DMS 273 treated with DMSO at 0.1 percent for 48 hours (cell line): ENCODE measurements at regions not wholly inside any gene's neighbourhood (a gene's known extent, or its start where the extent isn't known, plus 50 kb on each side); places are given as distances from the start of the nearest gene placed in this dataset.
"Not testable (repeated sequence)": the region's sequence is repeated elsewhere in the genome, so short reads cannot be mapped to it uniquely, and the experiment has no call there.

Experiments used
- DNase-seq: peaks from one replicate; lab custom pipeline; 2025; lab: John Stamatoyannopoulos, UW

DNA sequence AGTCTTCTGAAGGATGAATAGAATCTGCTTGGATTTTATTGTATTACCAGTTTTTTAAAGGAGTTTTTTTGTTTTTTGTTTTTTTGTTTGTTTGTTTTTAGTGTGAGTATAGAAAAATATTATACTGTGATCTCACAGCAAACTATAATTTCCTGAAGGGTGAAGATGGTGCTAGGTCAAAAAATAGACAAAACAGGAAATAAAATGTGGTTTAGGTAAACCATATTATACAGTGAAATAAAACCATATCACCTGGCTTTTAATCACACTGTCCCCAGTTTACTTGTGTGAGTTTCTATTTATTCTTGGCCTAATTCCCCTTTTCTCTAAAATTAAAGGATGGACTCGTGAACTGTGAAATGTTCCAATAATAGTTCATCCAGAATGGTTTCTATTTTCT is 841.3 kb upstream of the CTNND2 start:
- DNase-seq = no peak

DNA sequence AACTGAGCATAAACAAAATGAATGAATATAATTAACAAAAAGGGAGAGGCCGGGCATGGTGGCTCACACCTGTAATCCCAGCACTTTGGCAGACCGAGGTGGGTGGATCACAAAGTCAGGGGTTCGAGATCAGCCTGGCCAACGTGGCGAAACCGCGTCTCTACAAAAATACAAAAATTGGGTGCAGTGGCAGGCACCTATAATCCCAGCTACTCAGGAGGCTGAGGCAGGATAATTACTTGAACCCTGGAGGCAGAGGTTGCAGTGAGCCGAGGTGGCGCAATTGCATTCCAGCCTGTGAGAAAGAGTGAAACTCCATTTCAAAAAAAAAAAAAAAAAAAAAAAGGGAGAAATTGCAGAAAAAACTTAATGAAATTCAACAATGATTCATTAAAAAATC is 839.3 kb upstream of the CTNND2 start:
- DNase-seq = no peak

DNA sequence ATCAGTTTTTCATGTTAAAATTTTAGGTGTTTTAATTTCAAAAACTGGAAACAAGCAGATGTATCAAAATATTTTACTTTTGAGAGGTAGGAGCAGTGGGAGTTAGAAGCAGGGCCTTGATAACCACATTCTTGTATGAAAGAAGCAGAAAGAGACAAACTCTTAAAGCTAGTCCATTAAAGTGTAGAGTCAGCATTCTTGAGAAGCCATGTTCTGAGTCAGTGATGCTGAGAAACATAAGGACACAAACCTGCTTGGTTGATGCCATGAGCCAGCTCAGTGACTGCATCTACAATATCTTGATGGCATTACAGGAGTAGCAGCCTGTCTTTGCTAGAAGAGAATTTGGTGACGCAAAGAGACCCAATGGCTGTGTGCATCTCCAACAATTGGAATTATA is 826.1 kb upstream of the CTNND2 start:
- DNase-seq = no peak

DNA sequence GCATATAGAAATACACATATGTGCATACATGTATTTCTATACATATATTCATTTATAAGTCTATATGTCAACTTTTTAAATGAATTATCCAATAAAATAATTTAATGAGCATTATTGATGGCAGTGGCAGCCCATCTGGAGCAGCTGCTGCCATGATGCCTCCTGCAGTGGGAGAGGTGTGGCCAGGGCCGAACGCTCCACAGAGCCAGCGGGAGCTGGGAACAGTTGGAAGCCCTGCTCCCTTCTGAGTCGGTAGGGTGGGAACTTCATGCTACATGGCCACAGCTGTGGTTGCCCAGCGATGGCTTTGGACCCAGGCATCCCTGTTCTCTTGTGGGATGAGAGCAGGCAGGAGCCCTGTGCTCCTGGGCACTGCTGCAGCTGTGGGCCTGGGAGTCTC is 812.4 kb upstream of the CTNND2 start:
- DNase-seq = no peak

DNA sequence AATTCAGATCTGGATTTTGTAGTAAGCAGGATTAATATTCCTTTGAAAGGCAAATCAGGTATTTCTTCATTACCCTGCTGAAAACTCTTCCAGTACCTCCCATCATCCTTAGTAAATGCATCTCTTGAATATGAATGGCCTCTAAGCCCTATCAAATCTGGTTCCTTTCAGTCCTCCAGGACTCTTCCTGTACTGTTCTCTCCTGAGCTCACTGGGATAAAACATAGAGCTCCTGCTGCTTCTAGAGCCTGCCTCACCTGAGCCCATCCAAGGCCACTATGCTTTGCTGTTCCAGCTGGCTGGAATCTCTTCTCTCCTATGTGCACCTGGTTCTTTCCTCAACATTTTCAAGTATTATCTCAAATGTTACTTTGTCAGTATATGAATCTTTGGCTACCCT is 803.3 kb upstream of the CTNND2 start:
- no peak for DNase-seq

DNA sequence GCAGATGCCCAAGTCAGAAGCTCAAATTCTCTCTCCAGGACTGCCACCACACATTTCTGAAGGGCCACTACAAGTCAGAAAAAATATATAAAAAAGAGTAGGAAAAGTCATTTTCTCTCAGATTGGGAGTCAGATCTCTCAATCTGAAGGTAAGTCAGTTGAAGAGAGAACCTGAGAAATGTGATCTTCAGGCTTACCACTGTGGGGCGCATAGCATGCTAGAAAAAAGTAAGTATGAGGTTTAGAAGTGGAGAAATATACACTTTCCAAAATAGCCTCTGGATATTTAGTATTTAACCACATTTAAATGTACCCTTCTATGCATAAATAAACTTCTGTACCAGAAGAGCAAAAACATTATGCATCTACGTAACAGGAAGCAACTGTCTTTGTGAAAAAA is 800.7 kb upstream of the CTNND2 start:
- no peak for DNase-seq

DNA sequence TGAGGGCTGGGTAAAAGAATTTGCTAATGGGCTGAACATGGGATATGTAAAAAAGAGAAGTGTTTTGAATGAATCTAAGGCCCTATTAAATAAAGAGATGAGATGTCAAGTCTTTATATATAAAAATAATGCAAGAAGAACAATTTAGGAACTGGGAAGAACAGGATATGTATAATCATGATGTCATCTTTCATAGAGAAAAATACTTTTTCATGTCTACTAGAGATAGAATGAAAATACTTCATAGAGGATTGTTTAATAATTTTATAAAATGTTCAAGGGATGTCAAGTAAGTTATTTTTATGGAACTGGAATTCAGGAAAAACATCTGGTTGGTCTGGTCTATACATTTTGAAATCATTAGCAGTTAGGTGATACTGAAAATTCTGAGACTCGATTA is 799.0 kb upstream of the CTNND2 start:
- no peak for DNase-seq

DNA sequence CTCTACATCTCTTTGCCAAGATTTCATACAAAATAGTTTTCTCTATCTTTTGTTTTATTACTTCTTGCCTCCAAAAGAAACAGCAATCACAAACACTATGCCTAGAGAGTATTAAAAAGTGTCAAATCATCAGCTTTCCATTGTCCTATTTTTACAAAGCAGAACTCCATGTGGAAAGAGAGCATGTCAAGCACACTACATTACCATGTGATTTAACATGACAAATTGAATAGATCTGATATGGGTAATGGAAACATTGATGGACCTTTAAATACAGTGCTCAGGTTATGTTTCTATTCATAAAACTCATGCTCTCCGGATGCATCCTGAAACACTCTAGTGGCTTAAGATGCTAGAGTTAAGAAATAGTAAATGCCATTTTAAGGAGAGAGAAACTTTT is 791.4 kb upstream of the CTNND2 start:
- no peak for DNase-seq

DNA sequence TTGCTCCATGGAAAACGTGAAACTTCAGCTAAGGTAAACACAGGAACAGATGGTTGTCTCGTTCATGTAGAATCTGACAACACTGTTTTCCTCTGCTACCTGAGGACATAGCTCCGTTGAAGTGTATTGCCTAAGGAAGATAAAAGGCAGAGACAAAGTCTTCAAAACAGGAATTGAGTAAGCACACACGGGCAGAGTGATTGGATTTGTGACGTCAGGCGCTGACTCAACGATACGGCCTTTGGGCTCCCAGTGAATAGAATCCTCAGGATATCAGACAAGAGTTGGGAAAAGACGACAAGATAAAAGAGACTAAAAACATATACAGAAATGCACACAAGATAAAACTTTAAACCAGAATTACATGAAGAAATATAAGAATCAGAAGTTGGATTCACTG is 787.1 kb upstream of the CTNND2 start:
- no peak for DNase-seq

DNA sequence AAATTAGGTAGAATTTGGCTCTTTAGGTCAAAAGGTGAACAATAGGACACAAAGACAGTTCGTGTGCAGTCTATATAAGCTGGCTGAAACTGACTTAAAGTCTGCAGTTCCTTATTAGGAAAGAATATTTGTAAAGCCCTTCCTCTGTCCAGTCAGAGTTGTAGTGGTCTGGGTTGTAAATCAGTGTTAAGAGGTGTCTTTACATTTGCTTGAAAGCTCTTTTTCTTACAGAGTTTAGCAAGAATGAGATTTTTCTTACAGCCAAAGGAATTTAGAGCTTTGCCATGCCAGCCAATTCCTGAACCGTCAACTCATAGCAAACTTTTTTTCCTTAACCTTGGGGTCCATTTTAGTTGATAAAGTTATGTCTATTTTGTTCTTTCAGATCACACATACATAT is 786.1 kb upstream of the CTNND2 start:
- DNase-seq = no peak

DNA sequence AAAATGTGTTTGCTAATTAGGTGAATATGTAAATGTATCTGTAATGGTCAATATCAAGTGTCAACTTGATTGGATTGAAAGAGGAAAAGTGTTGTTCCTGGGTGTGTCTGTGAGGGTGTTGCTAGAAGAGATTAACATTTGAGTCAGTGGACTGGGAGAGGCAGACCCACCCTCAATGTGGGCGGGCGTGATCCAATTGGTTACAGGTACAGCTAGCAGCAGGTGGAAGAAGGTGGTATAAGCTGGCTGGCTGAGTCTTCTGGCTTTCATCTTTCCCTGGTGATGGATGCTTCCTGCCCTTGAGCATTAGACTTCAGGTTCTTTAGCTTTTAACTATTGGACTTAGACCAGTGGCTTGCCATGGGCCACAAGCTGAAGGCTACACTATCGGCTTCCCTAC is 779.0 kb upstream of the CTNND2 start:
- no peak for DNase-seq

DNA sequence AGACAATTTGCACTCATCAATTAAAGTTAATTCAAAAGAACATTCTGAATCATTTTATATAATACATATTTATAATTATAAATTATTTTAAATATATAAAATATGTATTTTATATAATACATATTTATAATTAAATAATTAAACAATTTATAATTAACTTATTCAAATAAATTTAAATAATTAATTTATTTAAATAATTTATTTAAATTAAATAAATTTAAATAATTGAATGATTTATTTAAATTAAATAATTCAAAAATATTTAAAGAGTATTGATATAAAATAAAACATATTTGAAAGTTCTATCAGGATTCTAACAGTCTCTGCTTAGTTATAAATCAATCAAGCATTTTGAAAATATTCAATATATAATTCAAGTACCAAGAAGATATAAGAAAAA is 775.5 kb upstream of the CTNND2 start:
- no peak for DNase-seq

DNA sequence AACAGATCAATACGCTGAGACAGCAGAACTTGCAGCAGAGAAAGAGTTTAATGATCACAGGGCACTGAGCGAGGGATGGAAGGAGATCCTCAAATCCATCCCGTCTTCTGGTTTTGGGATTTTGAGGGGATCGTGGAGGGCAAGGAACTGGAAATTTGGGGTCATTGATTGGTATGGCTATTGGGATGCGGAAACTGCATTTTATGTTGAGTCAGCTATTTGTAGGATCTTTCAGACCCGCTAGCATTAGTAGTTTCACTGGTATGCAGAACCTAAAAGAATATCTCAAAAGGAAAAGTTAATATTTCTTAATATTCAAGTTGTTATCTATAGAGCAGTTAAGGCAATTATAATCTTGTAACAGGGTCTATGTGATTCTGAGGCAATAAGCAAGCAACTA is 771.7 kb upstream of the CTNND2 start:
- no peak for DNase-seq

DNA sequence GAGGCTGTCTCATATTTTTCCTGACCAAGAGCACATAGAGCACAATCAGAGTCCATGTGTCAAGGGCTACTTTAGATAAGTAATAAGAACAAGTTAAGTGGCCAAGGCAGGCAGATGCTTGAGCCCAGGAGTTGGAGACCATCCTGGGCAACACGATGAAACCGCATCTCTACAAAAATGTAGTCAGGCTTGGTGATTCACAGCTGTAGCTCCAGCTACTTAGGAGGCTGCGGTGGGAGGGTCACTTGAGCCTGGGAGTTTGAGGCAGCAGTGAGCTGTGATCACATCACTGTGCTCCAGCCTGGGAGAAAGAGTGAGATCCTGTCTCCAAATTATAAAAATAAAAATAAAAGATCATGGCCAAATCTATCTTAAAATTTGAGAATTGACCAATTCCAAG is 767.9 kb upstream of the CTNND2 start:
- no peak for DNase-seq

DNA sequence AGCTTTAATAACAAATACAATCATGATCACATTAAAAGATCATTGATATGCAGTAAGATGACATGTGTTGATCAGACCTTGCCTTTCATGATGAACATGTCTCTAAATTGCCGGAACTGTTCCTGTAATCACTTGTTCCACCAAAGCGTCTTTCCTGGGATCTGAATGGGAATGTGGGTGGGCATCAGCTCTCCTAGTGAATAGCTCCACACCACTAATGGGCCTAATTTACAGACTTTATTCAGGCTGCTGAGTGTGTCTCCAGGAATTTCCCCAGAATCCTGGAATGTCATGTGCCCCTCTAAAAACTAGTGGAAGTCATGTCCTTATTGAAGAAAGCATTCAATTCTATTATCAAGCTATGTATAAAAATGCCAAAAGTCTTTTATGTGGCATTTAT is 765.1 kb upstream of the CTNND2 start:
- no peak for DNase-seq

DNA sequence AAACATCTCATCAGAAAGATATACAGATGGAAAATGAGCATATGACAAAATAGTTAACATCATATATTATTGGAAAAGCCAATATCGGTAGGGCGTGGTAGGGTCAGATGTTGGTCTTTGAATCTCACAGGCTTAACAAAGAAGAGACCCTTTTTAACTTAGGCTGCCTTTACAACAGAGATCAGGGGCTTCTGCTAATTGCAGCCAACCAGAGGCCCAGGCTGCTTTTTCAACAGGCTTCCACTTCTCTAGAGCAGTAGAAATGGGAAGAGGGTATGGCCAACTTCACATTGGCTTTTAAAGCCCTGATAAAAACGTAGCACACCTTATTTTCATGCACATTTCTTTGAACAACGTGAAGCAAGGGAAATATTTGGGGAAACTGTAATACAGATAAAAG is 764.3 kb upstream of the CTNND2 start:
- DNase-seq = no peak

DNA sequence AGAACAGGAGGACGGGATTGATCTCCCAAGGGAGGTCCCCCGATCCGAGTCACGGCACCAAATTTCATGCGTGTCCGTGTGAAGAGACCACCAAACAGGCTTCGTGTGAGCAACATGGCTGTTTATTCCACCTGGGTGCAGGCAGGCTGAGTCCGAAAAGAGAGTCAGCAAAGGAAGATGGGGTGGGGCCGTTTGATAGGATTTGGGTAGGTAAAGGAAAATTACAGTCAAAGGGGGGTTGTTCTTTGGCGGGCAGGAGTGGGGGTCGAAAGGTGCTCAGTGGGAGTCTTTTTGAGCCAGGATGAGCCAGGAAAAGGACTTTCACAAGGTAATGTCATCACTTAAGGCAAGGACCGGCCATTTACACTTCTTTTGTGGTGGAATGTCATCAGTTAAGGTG is 763.6 kb upstream of the CTNND2 start:
- not testable (repeated sequence) for DNase-seq

DNA sequence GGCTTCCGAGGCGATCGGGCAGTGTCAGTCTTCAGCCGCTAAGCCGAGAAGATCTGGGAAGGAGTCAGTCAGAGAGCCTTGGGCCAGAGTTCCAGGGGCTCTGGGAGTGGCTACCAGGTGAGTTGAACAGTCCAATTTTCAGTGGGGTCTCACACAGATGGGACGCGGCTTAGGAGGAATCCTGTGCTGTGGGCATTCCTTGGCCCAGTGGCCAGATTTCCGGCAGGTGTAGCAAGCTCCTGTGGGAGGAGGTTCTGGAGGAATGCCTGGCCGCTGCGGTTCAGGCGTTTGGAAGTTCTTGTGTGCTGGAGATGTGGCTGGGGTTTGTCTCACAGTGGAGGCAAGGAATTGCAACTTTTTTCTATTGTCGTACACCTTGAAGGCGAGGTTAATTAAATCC is 761.5 kb upstream of the CTNND2 start:
- not testable (repeated sequence) for DNase-seq

DNA sequence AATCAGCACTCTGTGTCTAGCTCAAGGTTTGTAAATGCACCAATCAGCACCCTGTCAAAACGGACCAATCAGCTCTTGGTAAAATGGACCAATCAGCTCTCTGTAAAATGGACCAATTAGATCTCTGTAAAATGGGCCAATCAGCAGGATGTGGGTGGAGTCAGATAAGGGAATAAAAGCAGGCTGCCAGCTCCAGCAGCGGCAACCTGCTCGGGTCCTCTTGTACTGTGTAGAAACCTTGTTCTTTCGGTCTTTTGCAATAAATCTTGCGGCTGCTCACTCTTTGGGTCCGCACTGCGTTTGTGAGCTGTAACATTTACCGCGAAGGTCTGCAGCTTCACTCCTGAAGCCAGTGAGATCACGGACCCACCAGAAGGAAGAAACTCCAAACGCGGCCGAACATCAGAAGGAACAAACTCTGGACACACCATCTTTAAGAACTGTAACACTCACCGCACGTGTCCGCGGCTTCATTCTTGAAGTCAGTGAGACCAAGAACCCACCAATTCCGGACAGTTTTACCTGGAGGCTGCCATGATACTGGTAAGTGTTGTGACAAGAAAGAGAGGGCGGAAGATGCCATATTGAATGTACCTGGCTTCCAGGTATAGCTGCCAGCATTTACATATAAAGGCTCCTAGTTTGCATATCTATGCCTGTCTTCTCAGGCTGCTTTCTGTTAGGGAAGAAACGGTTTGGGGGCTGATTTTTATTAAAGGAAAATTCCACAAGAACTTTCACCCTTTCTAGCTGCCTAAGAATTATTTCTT is 758.5 kb upstream of the CTNND2 start:
- DNase-seq = no peak

DNA sequence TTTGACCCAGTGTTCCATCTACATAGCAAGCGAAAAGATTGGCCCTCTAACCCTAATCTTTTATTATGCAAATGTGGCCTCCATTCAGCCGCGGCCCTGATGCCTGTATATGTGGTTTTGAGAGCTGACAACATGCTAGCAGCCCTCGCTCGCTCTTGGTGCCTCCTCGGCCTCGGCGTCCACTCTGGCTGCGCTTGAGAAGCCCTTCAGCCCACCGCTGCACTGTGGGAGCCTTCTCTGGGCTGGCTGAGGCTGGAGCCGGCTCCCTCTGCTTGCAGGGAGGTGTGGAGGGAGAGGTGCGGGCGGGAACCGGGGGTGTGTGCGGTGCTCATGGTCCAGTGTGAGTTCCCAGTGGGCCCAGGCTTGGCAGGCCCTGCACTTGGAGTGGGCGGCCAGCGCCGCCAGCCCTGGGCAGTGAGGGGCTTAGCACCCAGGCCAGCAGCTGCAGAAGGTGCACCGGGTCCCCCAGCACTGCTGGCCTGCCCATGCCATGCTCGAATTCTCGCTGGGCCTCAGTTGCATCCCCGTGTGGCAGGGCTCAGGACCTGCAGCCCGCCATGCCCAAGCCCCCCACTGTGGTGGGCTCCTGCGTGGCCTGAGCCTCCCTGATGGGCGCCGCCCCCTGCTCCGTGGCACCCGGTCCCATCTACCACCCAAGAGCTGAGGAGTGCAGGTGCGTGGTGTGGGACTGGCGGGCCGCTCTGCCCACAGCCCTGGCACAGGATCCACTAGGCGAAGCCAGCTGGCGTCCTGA is 757.5 kb upstream of the CTNND2 start:
- no peak for DNase-seq

DNA sequence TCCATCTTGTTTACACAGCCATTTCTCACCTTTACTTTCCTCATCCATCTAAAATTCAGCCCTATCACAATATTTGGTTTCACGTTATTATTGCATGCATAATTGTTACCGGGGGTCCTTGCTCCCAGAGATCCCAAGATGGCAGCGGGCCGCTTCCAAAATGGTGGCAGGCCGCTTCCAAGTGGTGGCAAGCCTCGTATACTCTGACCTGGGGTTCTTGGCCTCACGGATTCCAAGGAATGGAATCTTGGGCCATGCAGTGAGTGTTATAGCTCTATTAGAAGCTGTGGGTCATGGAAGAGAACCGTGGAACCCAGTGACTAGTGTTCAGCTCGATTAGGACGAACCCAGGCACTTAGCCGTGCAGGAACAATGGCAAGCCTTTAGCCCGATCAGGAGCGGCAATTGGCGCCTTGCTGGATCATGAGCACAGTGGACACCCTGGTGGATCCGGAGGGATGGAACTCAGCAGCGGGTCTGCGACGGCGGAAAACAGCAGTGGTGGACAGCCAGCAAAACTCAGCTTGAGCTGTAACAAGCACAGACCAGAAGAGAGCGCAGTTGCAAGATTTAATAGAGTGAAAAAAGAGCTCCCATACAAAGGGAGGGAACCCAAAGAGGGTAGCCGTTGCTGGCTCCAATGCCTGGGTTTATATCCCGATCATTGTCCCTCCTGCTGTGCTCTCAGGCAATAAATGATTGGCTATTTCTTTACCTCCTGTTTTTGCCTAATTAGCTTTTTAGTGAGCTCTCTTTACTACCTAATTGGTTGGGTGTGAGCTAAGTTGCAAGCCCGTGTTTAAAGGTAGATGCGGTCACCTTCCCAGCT is 756.2 kb upstream of the CTNND2 start:
- not testable (repeated sequence) for DNase-seq

DNA sequence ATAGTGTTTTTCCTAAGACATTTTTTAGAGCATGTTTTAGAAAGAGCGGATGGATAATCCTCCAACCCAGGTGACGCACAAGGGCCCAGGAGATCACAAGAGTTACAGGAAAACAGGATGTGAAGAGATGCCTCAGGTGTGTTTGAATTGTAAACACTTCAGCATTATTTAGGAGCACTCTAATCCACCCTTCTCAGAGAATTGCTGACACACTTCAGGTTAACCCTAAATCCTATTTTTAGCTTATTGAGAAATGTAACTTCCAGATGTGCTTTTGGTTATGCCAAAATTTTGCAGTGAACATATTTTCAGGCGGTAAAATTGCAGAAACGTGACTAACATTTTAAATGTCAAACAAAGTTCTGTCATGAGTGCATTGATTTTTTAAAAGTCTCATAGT is 755.4 kb upstream of the CTNND2 start:
- DNase-seq = no peak

DNA sequence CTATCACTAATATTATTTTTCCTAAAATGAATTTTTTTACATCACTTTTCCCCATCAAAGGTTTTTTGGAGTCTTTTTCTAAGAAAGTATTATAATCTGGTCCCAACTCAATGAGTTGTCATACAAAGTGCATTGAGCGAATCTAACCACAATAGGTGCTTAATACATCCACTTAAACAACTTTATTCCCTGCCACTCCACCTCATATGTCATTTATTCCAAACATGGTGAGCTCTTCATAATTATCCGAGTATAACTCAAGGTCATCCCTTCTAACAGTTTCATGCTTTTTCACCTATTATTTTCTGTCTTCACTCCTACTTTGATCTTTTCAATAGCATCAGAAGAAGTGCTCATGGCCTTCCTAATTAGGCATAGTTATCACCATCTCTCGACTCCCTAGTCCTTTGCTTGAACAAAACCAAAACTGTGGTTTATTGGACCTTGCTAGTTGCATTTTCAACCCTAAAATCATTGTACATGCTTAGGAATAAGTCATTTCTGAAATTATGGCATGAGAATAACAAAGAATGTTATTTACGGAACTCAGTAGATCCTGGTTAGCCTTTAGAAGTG is 754.7 kb upstream of the CTNND2 start:
- no peak for DNase-seq
